Astrocyte (in vitro differentiated cells and primary cell): ENCODE measurements at regions not wholly inside any gene's neighbourhood (a gene's known extent, or its start where the extent isn't known, plus 50 kb on each side); places are given as distances from the start of the nearest gene placed in this dataset.

ENCODE experiments used
- DNase-seq: peaks from one replicate; pipeline ENCODE4 v3.0.0-alpha.2; 2010; ENCODE audit warnings: low read depth
- FAIRE-seq: peaks from 2 replicates; lab custom pipeline; 2011; peaks lifted over from hg19 to GRCh38; lab: Jason Lieb, UNC
- H2AFZ ChIP-seq: 2 replicates; pipeline ENCODE4 v1.6.0; 2012; ENCODE audit warnings: low read depth, low read length, inconsistent platforms
- H3K27ac ChIP-seq: 2 replicates; pipeline ENCODE4 v1.5.1; 2011; ENCODE audit warnings: low read depth, low read length, inconsistent platforms
- H3K27me3 ChIP-seq: 2 replicates; pipeline ENCODE4 v1.6.0; 2011; ENCODE audit warnings: low read length, inconsistent platforms; ENCODE audit not compliant: insufficient read depth
- H3K36me3 ChIP-seq: 2 replicates; pipeline ENCODE4 v1.5.1; 2011; ENCODE audit warnings: low read length, inconsistent platforms; ENCODE audit not compliant: insufficient read depth
- H3K4me1 ChIP-seq: 2 replicates; pipeline ENCODE4 v1.5.1; 2011; ENCODE audit warnings: low read length, inconsistent platforms; ENCODE audit not compliant: insufficient read depth
- H3K4me2 ChIP-seq: 2 replicates; pipeline ENCODE4 v1.6.0; 2012; ENCODE audit warnings: low read length, inconsistent platforms
- H3K4me3 ChIP-seq: 2 replicates; pipeline ENCODE4 v1.5.1; 2011; ENCODE audit warnings: low read depth, mild to moderate bottlenecking, low read length, inconsistent platforms; ENCODE audit not compliant: insufficient read depth
- H3K79me2 ChIP-seq: 2 replicates; pipeline ENCODE4 v1.6.0; 2012; ENCODE audit warnings: mild to moderate bottlenecking, low read length, inconsistent platforms; ENCODE audit not compliant: insufficient read depth
- H3K9ac ChIP-seq: 2 replicates; pipeline ENCODE4 v1.6.0; 2012; ENCODE audit warnings: mild to moderate bottlenecking, low read length, inconsistent platforms
- H3K9me3 ChIP-seq: 2 replicates; pipeline ENCODE4 v1.5.1; 2012; ENCODE audit warnings: low read depth, mild to moderate bottlenecking, low read length, inconsistent platforms; ENCODE audit not compliant: insufficient read depth
- H4K20me1 ChIP-seq: 2 replicates; pipeline ENCODE4 v1.6.0; 2012; ENCODE audit warnings: low read length, inconsistent platforms; ENCODE audit not compliant: insufficient read depth
- H3K27ac Mint-ChIP-seq: one replicate; pipeline ENCODE4 v1.8.0; 2021; ENCODE audit warnings: mild to moderate bottlenecking, mixed read lengths; ENCODE audit not compliant: unreplicated experiment
- H3K27me3 Mint-ChIP-seq: one replicate; pipeline ENCODE4 v1.8.0; 2021; ENCODE audit warnings: low read depth, mixed read lengths; ENCODE audit not compliant: unreplicated experiment
- H3K36me3 Mint-ChIP-seq: one replicate; pipeline ENCODE4 v1.8.0; 2021; ENCODE audit warnings: low read depth, mixed read lengths; ENCODE audit not compliant: unreplicated experiment
- H3K4me1 Mint-ChIP-seq: one replicate; pipeline ENCODE4 v1.8.0; 2021; ENCODE audit warnings: low read depth, mixed read lengths; ENCODE audit not compliant: unreplicated experiment
- H3K4me3 Mint-ChIP-seq: one replicate; pipeline ENCODE4 v1.8.0; 2021; ENCODE audit warnings: mild to moderate bottlenecking, moderate library complexity, mixed read lengths; ENCODE audit not compliant: unreplicated experiment
- H3K9me3 Mint-ChIP-seq: one replicate; pipeline ENCODE4 v1.8.0; 2021; ENCODE audit warnings: mild to moderate bottlenecking, mixed read lengths; ENCODE audit not compliant: unreplicated experiment
- CTCF ChIP-seq: IDR thresholded peaks from 2 replicates; pipeline ENCODE4 v1.5.1; 2011; ENCODE audit warnings: low read depth, mild to moderate bottlenecking, inconsistent platforms, low read length, moderate library complexity; ENCODE audit not compliant: insufficient read depth
- EZH2 ChIP-seq: IDR thresholded peaks from 2 replicates; pipeline ENCODE4 v1.6.1; 2012; ENCODE audit warnings: mild to moderate bottlenecking, low read length, inconsistent platforms; ENCODE audit not compliant: insufficient read depth

- H3K4me1 ChIP-seq, result no peaks in the 10 kb centered on the region
- H3K4me3 Mint-ChIP-seq, result no peak overlapping the region
- H3K9me3 ChIP-seq, result no peaks in the 10 kb centered on the region
- no peak overlapping the region for H3K4me2 ChIP-seq
- no peak overlapping the region for H3K27ac Mint-ChIP-seq
- FAIRE-seq, result no peak
- no peak overlapping the region for H3K9ac ChIP-seq
- TF ChIP-seq CTCF, result no peak
- no peak for TF ChIP-seq EZH2
- H3K36me3 ChIP-seq, result no peaks in the 10 kb centered on the region
- no peaks in the 10 kb centered on the region for H3K36me3 Mint-ChIP-seq
- no peak overlapping the region for H2AFZ ChIP-seq
- no peaks in the 10 kb centered on the region for H3K4me1 Mint-ChIP-seq
- peaks cover 2% of the 10 kb centered on the region for H3K9me3 Mint-ChIP-seq
- H3K27me3 ChIP-seq, result no peaks in the 10 kb centered on the region
- no peak for DNase-seq
- no peak overlapping the region for H3K27ac ChIP-seq
- no peaks in the 10 kb centered on the region for H4K20me1 ChIP-seq
- H3K79me2 ChIP-seq, result no peaks in the 10 kb centered on the region
- H3K4me3 ChIP-seq, result no peak overlapping the region
- no peaks in the 10 kb centered on the region for H3K27me3 Mint-ChIP-seq
These were observed 275.3 kb upstream of the KLF12 start for GRCh38 chr13:74409551-74409950.

GRCh38 chr13:74406420-74406819 is 272.2 kb upstream of the KLF12 start:
- Histone ChIP-seq H3K27me3 (no peaks in the 10 kb centered on the region), H2AFZ (no peak overlapping the region), H3K4me2 (no peak overlapping the region), H3K9me3 (no peaks in the 10 kb centered on the region), H3K79me2 (no peaks in the 10 kb centered on the region), H4K20me1 (no peaks in the 10 kb centered on the region), H3K36me3 (no peaks in the 10 kb centered on the region), H3K27ac (no peak overlapping the region), H3K4me1 (no peaks in the 10 kb centered on the region), H3K9ac (no peak overlapping the region), H3K4me3 (no peak overlapping the region)
- Mint-ChIP-seq H3K9me3 (peaks cover 2% of the 10 kb centered on the region), H3K4me3 (no peak overlapping the region), H3K4me1 (no peaks in the 10 kb centered on the region), H3K27me3 (no peaks in the 10 kb centered on the region), H3K36me3 (no peaks in the 10 kb centered on the region), H3K27ac (no peak overlapping the region)
- DNase-seq, result no peak
- FAIRE-seq, result no peak
- TF ChIP-seq EZH2 (no peak), CTCF (no peak)

- no peaks in the 10 kb centered on the region for H3K36me3 Mint-ChIP-seq
- no peak for DNase-seq
These were observed 264.4 kb upstream of the KLF12 start for GRCh38 chr13:74398599-74398998.

More at GRCh38 chr13:74398599-74398998, 264.4 kb upstream of the KLF12 start:
- Histone ChIP-seq H3K4me2 (no peak overlapping the region), H3K4me1 (no peaks in the 10 kb centered on the region), H3K27me3 (no peaks in the 10 kb centered on the region), H3K36me3 (no peaks in the 10 kb centered on the region), H3K4me3 (no peak overlapping the region), H3K9ac (no peak overlapping the region), H3K9me3 (no peaks in the 10 kb centered on the region), H3K79me2 (no peaks in the 10 kb centered on the region), H2AFZ (no peak overlapping the region), H3K27ac (no peak overlapping the region), H4K20me1 (no peaks in the 10 kb centered on the region)
- no peak overlapping the region for H3K27ac Mint-ChIP-seq
- no peaks in the 10 kb centered on the region for H3K27me3 Mint-ChIP-seq
- H3K4me1 Mint-ChIP-seq, result peaks cover 8% of the 10 kb centered on the region
- H3K4me3 Mint-ChIP-seq, result no peak overlapping the region
- peaks cover 2% of the 10 kb centered on the region for H3K9me3 Mint-ChIP-seq
- TF ChIP-seq EZH2, result no peak
- TF ChIP-seq CTCF, result no peak
- FAIRE-seq, result no peak
